Astrocyte of the cerebellum (primary cell): ENCODE measurements at regions not wholly inside any gene's neighbourhood (a gene's known extent, or its start where the extent isn't known, plus 50 kb on each side); places are given as distances from the start of the nearest gene placed in this dataset.

Source experiments
- DNase-seq: peaks from one replicate; pipeline ENCODE4 v3.0.0-alpha.2; 2011; ENCODE audit warnings: low read depth
- H3K4me3 ChIP-seq: 2 replicates; pipeline ENCODE4 v1.5.1; 2011; ENCODE audit warnings: mild to moderate bottlenecking, low read depth, low read length, moderate library complexity
- in situ Hi-C: cut with HindIII; loops from 2 replicates; pipeline ENCODE4 v1.10.0; 2017; ENCODE audit warnings: low sequenced_read_pairs
- TF ChIP-seq, protein P1 (sequence below): IDR thresholded peaks from 2 replicates; pipeline ENCODE4 v1.5.1; 2012; ENCODE audit warnings: low read length, low read depth, moderate library complexity, mild to moderate bottlenecking; ENCODE audit errors: missing control alignments

- in situ Hi-C loops, result no loop called here
- TF ChIP-seq, protein P1, sequence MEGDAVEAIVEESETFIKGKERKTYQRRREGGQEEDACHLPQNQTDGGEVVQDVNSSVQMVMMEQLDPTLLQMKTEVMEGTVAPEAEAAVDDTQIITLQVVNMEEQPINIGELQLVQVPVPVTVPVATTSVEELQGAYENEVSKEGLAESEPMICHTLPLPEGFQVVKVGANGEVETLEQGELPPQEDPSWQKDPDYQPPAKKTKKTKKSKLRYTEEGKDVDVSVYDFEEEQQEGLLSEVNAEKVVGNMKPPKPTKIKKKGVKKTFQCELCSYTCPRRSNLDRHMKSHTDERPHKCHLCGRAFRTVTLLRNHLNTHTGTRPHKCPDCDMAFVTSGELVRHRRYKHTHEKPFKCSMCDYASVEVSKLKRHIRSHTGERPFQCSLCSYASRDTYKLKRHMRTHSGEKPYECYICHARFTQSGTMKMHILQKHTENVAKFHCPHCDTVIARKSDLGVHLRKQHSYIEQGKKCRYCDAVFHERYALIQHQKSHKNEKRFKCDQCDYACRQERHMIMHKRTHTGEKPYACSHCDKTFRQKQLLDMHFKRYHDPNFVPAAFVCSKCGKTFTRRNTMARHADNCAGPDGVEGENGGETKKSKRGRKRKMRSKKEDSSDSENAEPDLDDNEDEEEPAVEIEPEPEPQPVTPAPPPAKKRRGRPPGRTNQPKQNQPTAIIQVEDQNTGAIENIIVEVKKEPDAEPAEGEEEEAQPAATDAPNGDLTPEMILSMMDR, result no peak
- DNase-seq, result no peak
- no peak overlapping the region for H3K4me3 ChIP-seq
Measured at GRCh38 chr14:71780075-71780474, 152.2 kb upstream of the RGS6 start.

DNA sequence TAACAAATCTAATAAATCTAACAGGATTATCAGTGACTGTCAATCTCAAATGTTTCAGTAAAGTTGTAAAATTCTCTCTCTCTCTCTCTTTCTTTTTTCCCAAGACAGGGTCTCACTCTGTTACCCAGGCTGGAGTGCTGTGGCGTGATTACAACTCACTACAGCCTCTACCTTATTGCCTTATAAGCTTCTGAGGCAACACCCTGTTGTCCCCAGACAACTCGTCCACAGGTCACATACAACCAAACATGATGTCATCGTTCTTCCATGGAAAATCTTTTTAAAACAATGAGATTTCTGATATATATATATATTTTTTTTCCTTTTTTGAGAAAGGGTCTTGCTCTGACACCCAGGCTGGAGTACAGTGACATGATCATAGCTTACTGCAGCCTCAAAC is 151.4 kb upstream of the RGS6 start:
- no peak for DNase-seq
- no peak overlapping the region for H3K4me3 ChIP-seq
- in situ Hi-C loops, result no loop called here
- TF ChIP-seq, protein P1, result no peak

DNA sequence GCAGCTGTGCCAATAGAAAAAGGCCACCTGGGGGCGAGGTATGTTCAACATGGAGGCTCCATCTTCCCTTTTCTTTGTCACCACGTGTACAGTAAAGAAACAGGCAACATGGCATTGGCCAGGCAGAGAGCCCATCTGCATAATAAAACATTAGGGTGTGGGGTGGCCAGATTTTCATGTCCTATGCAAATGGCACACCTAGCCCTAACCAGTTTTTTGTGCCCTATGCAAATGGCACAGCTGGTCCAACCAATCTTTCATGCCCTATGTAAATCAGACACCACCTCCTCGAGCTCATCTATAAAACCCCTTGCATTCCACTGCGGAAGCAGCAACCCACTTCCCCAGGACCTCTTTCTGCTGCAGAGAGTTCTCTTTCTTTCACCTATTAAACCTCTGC is 149.1 kb upstream of the RGS6 start:
- in situ Hi-C loops, result no loop called here

GRCh38 chr14:71783786-71784185 is 148.4 kb upstream of the RGS6 start:
- TF ChIP-seq, protein P1, result no peak
- H3K4me3 ChIP-seq, result no peak overlapping the region
- DNase-seq, result no peak
- in situ Hi-C loops, result no loop called here

More for the DNA sequence above, 149.1 kb upstream of the RGS6 start:
- DNase-seq, result no peak
- H3K4me3 ChIP-seq, result no peak overlapping the region
- TF ChIP-seq, protein P1, result no peak

DNA sequence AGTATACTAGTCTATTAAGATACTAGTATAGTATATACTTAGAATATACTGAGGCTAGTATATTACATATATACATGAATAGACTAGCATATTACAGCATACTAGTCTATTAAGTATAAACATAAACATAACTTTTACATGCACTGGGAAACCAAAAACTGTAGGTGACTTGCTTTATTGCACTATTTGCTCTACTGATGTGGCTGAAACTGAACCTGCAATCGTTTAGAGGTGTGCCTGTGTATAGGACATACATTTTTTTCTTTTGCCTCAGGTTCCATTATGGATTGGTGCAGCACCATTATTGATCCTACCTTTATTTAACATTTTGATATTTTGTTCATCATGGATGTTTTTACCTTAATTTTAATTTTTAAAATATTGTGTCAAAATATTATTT is 143.2 kb upstream of the RGS6 start:
- TF ChIP-seq, protein P1, result no peak
- in situ Hi-C loops, result no loop called here
- DNase-seq, result no peak
- no peak overlapping the region for H3K4me3 ChIP-seq

DNA sequence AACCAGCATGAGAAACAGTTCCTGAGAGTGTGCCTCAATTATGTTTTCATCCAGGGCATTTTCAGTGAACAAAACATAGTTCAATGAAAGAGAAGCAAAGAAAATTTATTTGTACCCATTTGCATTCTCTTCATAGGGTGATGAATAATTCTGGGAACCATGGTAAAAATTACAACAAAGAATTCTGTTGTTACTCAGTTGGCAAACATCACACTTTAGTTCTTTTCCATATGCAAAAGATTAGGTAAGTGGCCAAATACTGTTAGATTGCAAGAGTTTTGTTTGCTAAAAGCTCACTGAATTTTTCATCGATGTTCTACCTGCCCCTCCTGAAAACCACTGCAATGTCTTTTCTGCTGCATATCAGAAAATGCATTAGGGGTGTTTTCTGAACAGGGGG is 132.4 kb upstream of the RGS6 start:
- TF ChIP-seq, protein P1, result no peak
- no peak overlapping the region for H3K4me3 ChIP-seq
- in situ Hi-C loops, result no loop called here
- DNase-seq, result no peak

- H3K4me3 ChIP-seq, result no peak overlapping the region
- TF ChIP-seq, protein P1, result no peak
- no peak for DNase-seq
- in situ Hi-C loops, result no loop called here
Measured at GRCh38 chr14:71800878-71801277, 131.4 kb upstream of the RGS6 start.
